SK-N-SH (cell line): ENCODE measurements at regions not wholly inside any gene's neighbourhood (a gene's known extent, or its start where the extent isn't known, plus 50 kb on each side); places are given as distances from the start of the nearest gene placed in this dataset.

Experiments used
- CTCF ChIA-PET: fragments of 300-600, 350-600 bp; formaldehyde crosslinking; extraction: SDS; loops from one replicate; lab custom pipeline; 2021; lab: Yijun Ruan, JAX
- POLR2A ChIA-PET: fragments of 350-600 bp; sonication (Branson Sonifier 250); formaldehyde crosslinking; extraction: SDS; loops from one replicate; lab custom pipeline; 2020; ENCODE audit warnings: antibody characterized with exemption, inconsistent platforms; lab: Yijun Ruan, JAX
- DNase-seq: peaks from one replicate; pipeline ENCODE4 v3.0.0; 2012
- H2AFZ ChIP-seq: fragments of 200-600 bp; sonication (generic); 2 replicates; pipeline ENCODE4 v1.8.1; 2016; ENCODE audit warnings: antibody characterized with exemption, mild to moderate bottlenecking, low read depth
- H3F3A ChIP-seq: fragments of 200-600 bp; sonication (generic); replicated peaks from 2 replicates; pipeline ENCODE3; 2016; ENCODE audit warnings: antibody characterized with exemption, mild to moderate bottlenecking; ENCODE audit not compliant: insufficient read depth
- H3K27ac ChIP-seq, 2 experiments: fragments of 200-500 bp in 1 of 2; fragments of 200-600 bp in 1 of 2; sonication (Bioruptor generic) in 1 of 2; sonication (generic), shearing (Covaris generic) in 1 of 2; 2 replicates each; pipeline versions ENCODE4 v1.5.1 to v1.6.1; 2014 to 2016; ENCODE audit warnings: low read depth in 2 of 2, inconsistent platforms in 1 of 2, low read length in 1 of 2, mild to moderate bottlenecking in 1 of 2, mixed read lengths in 1 of 2
- H3K27me3 ChIP-seq: fragments of 200-600 bp; sonication (generic), shearing (Covaris generic); 2 replicates; pipeline ENCODE4 v1.6.1; 2016; ENCODE audit warnings: mixed run types; ENCODE audit not compliant: insufficient read depth
- H3K36me3 ChIP-seq, 2 experiments: fragments of 200-500 bp in 1 of 2; fragments of 200-600 bp in 1 of 2; sonication (Bioruptor generic) in 1 of 2; sonication (generic) in 1 of 2; replicated peaks in 1 of 2; 2 replicates each; pipeline versions ENCODE3 to v1.5.1; 2014 to 2016; ENCODE audit warnings: low read length in 1 of 2, mild to moderate bottlenecking in 1 of 2; ENCODE audit not compliant: insufficient read depth in 2 of 2, control insufficient read depth in 1 of 2
- H3K4me1 ChIP-seq, 2 experiments: fragments of 200-500 bp in 1 of 2; fragments of 200-600 bp in 1 of 2; sonication (Bioruptor generic) in 1 of 2; sonication (generic), shearing (Covaris generic) in 1 of 2; 2 replicates each; pipeline versions ENCODE4 v1.5.1 to v1.6.1; 2014 to 2016; ENCODE audit warnings: low read depth in 1 of 2, low read length in 1 of 2, mixed run types in 1 of 2; ENCODE audit not compliant: insufficient read depth in 2 of 2, control insufficient read depth in 1 of 2
- H3K4me2 ChIP-seq: fragments of 200-600 bp; sonication (generic), shearing (Covaris generic); 2 replicates; pipeline ENCODE4 v1.6.1; 2017; ENCODE audit warnings: mixed run types
- H3K4me3 ChIP-seq, 2 experiments: fragments of 200-500 bp in 1 of 2; fragments of 200-600 bp in 1 of 2; sonication (Bioruptor generic) in 1 of 2; sonication (generic), shearing (Covaris generic) in 1 of 2; 2 replicates each; pipeline versions ENCODE4 v1.5.1 to v1.8.1; 2014 to 2016; ENCODE audit warnings: low read depth in 2 of 2, inconsistent platforms in 1 of 2, low read length in 1 of 2, mild to moderate bottlenecking in 1 of 2, mixed read lengths in 1 of 2, moderate library complexity in 1 of 2
- H3K79me2 ChIP-seq: fragments of 200-600 bp; sonication (generic); 2 replicates; pipeline ENCODE4 v1.8.1; 2017; ENCODE audit warnings: mild to moderate bottlenecking; ENCODE audit not compliant: insufficient read depth
- H3K9ac ChIP-seq: fragments of 200-600 bp; sonication (generic); 2 replicates; pipeline ENCODE4 v1.6.1; 2017; ENCODE audit warnings: mixed run types
- H3K9me2 ChIP-seq: fragments of 200-600 bp; sonication (generic); 2 replicates; pipeline ENCODE4 v1.6.1; 2017; ENCODE audit warnings: mixed run types
- H3K9me3 ChIP-seq: fragments of 200-600 bp; sonication (generic); 2 replicates; pipeline ENCODE4 v1.6.1; 2017; ENCODE audit warnings: mixed run types, mild to moderate bottlenecking, moderate library complexity
- H4K20me1 ChIP-seq: fragments of 200-600 bp; sonication (generic); 2 replicates; pipeline ENCODE4 v1.6.1; 2017; ENCODE audit warnings: mild to moderate bottlenecking, mixed run types; ENCODE audit not compliant: insufficient read depth
- GABPA ChIP-seq: IDR thresholded peaks from 2 replicates; pipeline ENCODE4 v1.4.0; 2012; ENCODE audit warnings: low read depth, mild to moderate bottlenecking
- MEF2A ChIP-seq: IDR thresholded peaks from 2 replicates; pipeline ENCODE4 v1.4.0; 2012; ENCODE audit warnings: low read depth, borderline replicate concordance
- NRF1 ChIP-seq: IDR thresholded peaks from 2 replicates; pipeline ENCODE4 v1.6.1; 2012; ENCODE audit warnings: low read depth, mild to moderate bottlenecking, low read length
- POLR2AphosphoS5 ChIP-seq: IDR thresholded peaks from 2 replicates; pipeline ENCODE4 v1.6.1; 2012; ENCODE audit warnings: low read depth, low read length
- RAD21 ChIP-seq: IDR thresholded peaks from 2 replicates; pipeline ENCODE4 v1.6.1; 2012; ENCODE audit warnings: mild to moderate bottlenecking, low read length
- RCOR1 ChIP-seq: fragments of 150-350 bp; IDR thresholded peaks from 2 replicates; pipeline ENCODE4 v1.6.1; 2017; ENCODE audit warnings: antibody characterized with exemption, low read length
- SIN3A ChIP-seq: IDR thresholded peaks from 2 replicates; pipeline ENCODE4 v1.6.1; 2012; ENCODE audit warnings: low read depth, mild to moderate bottlenecking, low read length, moderate library complexity, borderline replicate concordance
- SMC3 ChIP-seq: IDR thresholded peaks from 2 replicates; pipeline ENCODE4 v1.6.1; 2012; ENCODE audit warnings: low read depth, low read length, improper control_type of control experiment
- WGBS: methylation state at CpG from one replicate; pipeline ENCODE4 v1.1.6; 2017; ENCODE audit warnings: low lambda C conversion rate; 5-methylcytosine and 5-hydroxymethylcytosine counted together
- TF ChIP-seq, protein P1 (sequence below): fragments of 150-350 bp; IDR thresholded peaks from 2 replicates; pipeline ENCODE4 v1.6.1; 2016; ENCODE audit warnings: mild to moderate bottlenecking, low read depth, low read length
- TF ChIP-seq, protein P2 (sequence below): IDR thresholded peaks from 2 replicates; pipeline ENCODE4 v1.4.0; 2012; ENCODE audit warnings: low read depth, borderline replicate concordance
- TF ChIP-seq, protein P3 (sequence below): fragments of 200-600 bp; sonication (generic); IDR thresholded peaks from 2 replicates; pipeline ENCODE4 v1.6.1; 2017; ENCODE audit warnings: antibody characterized with exemption, mild to moderate bottlenecking, moderate library complexity

GRCh38 chr18:77444385-77444784, 194.7 kb downstream of the GALR1 start:
- no peaks in the 10 kb centered on the region for H3F3A ChIP-seq
- WGBS: 38% methylated on average over 7 of the region's 10 CpGs
- H2AFZ ChIP-seq: no peak overlapping the region
- CTCF ChIA-PET: no interaction called here
- no peak overlapping the region for H3K9ac ChIP-seq
- no peak overlapping the region for H3K4me3 ChIP-seq
- H3K4me2 ChIP-seq: no peak overlapping the region
- H3K27me3 ChIP-seq: no peaks in the 10 kb centered on the region
- H3K9me3 ChIP-seq: 0 out of 2 replicates have a peak, but pooled peaks cover 5% of the 10 kb centered on the region
- H3K4me1 ChIP-seq: no peaks in the 10 kb centered on the region
- no peaks in the 10 kb centered on the region for H4K20me1 ChIP-seq
- no peak overlapping the region for H3K27ac ChIP-seq
- TF ChIP-seq POLR2AphosphoS5 (no peak), SIN3A (no peak), NRF1 (no peak), GABPA (no peak)
- TF ChIP-seq, protein P1, sequence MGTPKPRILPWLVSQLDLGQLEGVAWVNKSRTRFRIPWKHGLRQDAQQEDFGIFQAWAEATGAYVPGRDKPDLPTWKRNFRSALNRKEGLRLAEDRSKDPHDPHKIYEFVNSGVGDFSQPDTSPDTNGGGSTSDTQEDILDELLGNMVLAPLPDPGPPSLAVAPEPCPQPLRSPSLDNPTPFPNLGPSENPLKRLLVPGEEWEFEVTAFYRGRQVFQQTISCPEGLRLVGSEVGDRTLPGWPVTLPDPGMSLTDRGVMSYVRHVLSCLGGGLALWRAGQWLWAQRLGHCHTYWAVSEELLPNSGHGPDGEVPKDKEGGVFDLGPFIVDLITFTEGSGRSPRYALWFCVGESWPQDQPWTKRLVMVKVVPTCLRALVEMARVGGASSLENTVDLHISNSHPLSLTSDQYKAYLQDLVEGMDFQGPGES: no peak
- TF ChIP-seq, protein P2, sequence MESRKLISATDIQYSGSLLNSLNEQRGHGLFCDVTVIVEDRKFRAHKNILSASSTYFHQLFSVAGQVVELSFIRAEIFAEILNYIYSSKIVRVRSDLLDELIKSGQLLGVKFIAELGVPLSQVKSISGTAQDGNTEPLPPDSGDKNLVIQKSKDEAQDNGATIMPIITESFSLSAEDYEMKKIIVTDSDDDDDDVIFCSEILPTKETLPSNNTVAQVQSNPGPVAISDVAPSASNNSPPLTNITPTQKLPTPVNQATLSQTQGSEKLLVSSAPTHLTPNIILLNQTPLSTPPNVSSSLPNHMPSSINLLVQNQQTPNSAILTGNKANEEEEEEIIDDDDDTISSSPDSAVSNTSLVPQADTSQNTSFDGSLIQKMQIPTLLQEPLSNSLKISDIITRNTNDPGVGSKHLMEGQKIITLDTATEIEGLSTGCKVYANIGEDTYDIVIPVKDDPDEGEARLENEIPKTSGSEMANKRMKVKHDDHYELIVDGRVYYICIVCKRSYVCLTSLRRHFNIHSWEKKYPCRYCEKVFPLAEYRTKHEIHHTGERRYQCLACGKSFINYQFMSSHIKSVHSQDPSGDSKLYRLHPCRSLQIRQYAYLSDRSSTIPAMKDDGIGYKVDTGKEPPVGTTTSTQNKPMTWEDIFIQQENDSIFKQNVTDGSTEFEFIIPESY: no peak
- TF ChIP-seq, all 33 proteins: peak for 0
- POLR2A ChIA-PET: no interaction called here
- Histone ChIP-seq H3K36me3 (no peaks in the 10 kb centered on the region), H3K9me2 (no peaks in the 10 kb centered on the region), H3K79me2 (no peaks in the 10 kb centered on the region)
- DNase-seq: no peak

DNA sequence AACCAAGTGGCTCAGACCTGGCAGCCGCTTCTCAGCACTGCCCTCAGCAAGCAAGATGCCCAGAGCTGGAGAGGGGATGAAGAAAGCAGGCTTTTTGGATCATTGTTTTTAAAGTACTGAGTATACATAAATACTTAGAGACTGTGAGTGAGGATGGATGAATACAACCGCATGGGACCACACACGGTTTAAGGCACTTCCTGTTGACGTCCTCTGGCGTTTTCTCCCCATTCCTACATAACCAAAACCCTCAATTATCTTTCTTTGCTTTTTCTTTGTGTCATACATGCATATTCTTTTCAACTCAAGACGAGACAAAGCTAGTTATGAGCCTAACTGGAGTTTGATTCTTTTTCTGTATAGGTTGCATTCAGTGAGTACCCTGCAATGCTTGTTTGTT, 198.4 kb downstream of the GALR1 start:
- Histone ChIP-seq H3F3A (no peaks in the 10 kb centered on the region), H3K9me3 (0 out of 2 replicates have a peak, but pooled peaks cover 5% of the 10 kb centered on the region), H3K9ac (no peak overlapping the region), H2AFZ (no peak overlapping the region), H3K36me3 (no peaks in the 10 kb centered on the region), H4K20me1 (no peaks in the 10 kb centered on the region), H3K27me3 (no peaks in the 10 kb centered on the region), H3K9me2 (no peaks in the 10 kb centered on the region), H3K4me3 (no peak overlapping the region), H3K27ac (no peak overlapping the region), H3K4me2 (no peak overlapping the region), H3K4me1 (no peaks in the 10 kb centered on the region), H3K79me2 (no peaks in the 10 kb centered on the region)
- TF ChIP-seq MEF2A: no peak
- TF ChIP-seq, protein P3, sequence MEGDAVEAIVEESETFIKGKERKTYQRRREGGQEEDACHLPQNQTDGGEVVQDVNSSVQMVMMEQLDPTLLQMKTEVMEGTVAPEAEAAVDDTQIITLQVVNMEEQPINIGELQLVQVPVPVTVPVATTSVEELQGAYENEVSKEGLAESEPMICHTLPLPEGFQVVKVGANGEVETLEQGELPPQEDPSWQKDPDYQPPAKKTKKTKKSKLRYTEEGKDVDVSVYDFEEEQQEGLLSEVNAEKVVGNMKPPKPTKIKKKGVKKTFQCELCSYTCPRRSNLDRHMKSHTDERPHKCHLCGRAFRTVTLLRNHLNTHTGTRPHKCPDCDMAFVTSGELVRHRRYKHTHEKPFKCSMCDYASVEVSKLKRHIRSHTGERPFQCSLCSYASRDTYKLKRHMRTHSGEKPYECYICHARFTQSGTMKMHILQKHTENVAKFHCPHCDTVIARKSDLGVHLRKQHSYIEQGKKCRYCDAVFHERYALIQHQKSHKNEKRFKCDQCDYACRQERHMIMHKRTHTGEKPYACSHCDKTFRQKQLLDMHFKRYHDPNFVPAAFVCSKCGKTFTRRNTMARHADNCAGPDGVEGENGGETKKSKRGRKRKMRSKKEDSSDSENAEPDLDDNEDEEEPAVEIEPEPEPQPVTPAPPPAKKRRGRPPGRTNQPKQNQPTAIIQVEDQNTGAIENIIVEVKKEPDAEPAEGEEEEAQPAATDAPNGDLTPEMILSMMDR: no peak
- TF ChIP-seq SMC3: no peak
- TF ChIP-seq POLR2AphosphoS5: no peak
- no peak for TF ChIP-seq RAD21
- no peak for TF ChIP-seq RCOR1
- ChIA-PET POLR2A (no interaction called here), CTCF (interaction anchor here (0.6 kb wide), 1 partner anchor 227 kb away, joined by 3 read pairs; no protein-coding TSS in a partner anchor)
- no peak for DNase-seq
- WGBS: 26% methylated on average over 6 of the region's 6 CpGs
